B cell (primary cell): ENCODE measurements at regions not wholly inside any gene's neighbourhood (a gene's known extent, or its start where the extent isn't known, plus 50 kb on each side); places are given as distances from the start of the nearest gene placed in this dataset.

Experiments used
- ATAC-seq: fragments of 200-7000 bp; cut with Tn5 transposase; one replicate; pipeline ENCODE4 v1.10.0; 2021; ENCODE audit warnings: low read depth, mild to moderate bottlenecking, moderate number of reproducible peaks, moderate library complexity
- CTCF ChIA-PET: fragments of 350-600 bp; sonication (Branson Sonifier 250); formaldehyde crosslinking; loops from one replicate; lab custom pipeline; 2021; ENCODE audit warnings: antibody characterized with exemption, inconsistent platforms; lab: Charles Lee
- POLR2A ChIA-PET: fragments of 350-600 bp; sonication (Branson Sonifier 250); formaldehyde crosslinking; loops from one replicate; lab custom pipeline; 2021; ENCODE audit warnings: antibody characterized with exemption; lab: Charles Lee
- DNase-seq: peaks from one replicate; pipeline ENCODE4 v3.0.0; 2013
- H2AFZ ChIP-seq: 2 replicates; pipeline ENCODE4 v1.6.1; 2012; ENCODE audit warnings: mild to moderate bottlenecking, low read depth, low read length; ENCODE audit not compliant: insufficient read depth, poor library complexity, severe bottlenecking
- H3K27ac ChIP-seq, 2 donors: 1 replicate in 1 of 2; 2 replicates in 1 of 2; pipeline ENCODE4 v1.5.1; 2012 to 2013; ENCODE audit warnings: low read length in 2 of 2, mild to moderate bottlenecking in 2 of 2, moderate library complexity in 1 of 2
- H3K27me3 ChIP-seq, 4 experiments: fragments of 200-600 bp in 1 of 4; sonication (generic) in 1 of 4; replicated peaks in 1 of 4; 1 replicate in 2 of 4; 2 replicates in 2 of 4; pipeline versions ENCODE4 v1.6.1 to v1.7.0; 2013 to 2016; ENCODE audit warnings: low read length in 3 of 4, mild to moderate bottlenecking in 2 of 4, mixed read lengths in 1 of 4, moderate library complexity in 1 of 4; ENCODE audit not compliant: insufficient read depth in 4 of 4, control insufficient read depth in 3 of 4; ENCODE audit errors: control extremely low read depth in 1 of 4
- H3K36me3 ChIP-seq, 2 experiments: replicated peaks in 1 of 2; 1 replicate in 1 of 2; 2 replicates in 1 of 2; pipeline versions ENCODE4 v1.6.1 to v1.7.1; 2013; ENCODE audit warnings: low read length in 1 of 2; ENCODE audit not compliant: insufficient read depth in 2 of 2, control insufficient read depth in 1 of 2; ENCODE audit errors: control extremely low read depth in 1 of 2, extremely low read depth in 1 of 2
- H3K4me1 ChIP-seq, 2 donors: fragments of 200-600 bp in 1 of 2; sonication (generic) in 1 of 2; 1 replicate in 1 of 2; 2 replicates in 1 of 2; pipeline versions ENCODE4 v1.5.1 to v1.6.1; 2013 to 2017; ENCODE audit warnings: low read length in 2 of 2; ENCODE audit not compliant: control insufficient read depth in 2 of 2, insufficient read depth in 2 of 2
- H3K4me2 ChIP-seq: replicated peaks from 2 replicates; pipeline ENCODE3; 2012; ENCODE audit warnings: mild to moderate bottlenecking, low read depth, low read length; ENCODE audit not compliant: poor library complexity, severe bottlenecking
- H3K4me3 ChIP-seq, 5 experiments: fragments of 200-600 bp in 1 of 5; sonication (generic) in 1 of 5; 1 replicate in 3 of 5; 2 replicates in 2 of 5; pipeline versions ENCODE4 v1.5.1 to v1.7.0; 2011 to 2016; ENCODE audit warnings: low read length in 4 of 5, mild to moderate bottlenecking in 4 of 5, low read depth in 2 of 5, control low read depth in 1 of 5, moderate library complexity in 1 of 5; ENCODE audit not compliant: insufficient read depth in 1 of 5; ENCODE audit errors: control extremely low read depth in 1 of 5, extremely low read depth in 1 of 5
- H3K79me2 ChIP-seq: fragments of 200-600 bp; sonication (generic); one replicate; pipeline ENCODE4 v1.6.0; 2016; ENCODE audit warnings: low read length; ENCODE audit not compliant: control insufficient read depth, insufficient read depth
- H3K9ac ChIP-seq: fragments of 200-600 bp; sonication (generic); 2 replicates; pipeline ENCODE4 v1.6.1; 2017; ENCODE audit warnings: mild to moderate bottlenecking, low read length, moderate library complexity
- H3K9me3 ChIP-seq, 3 donors: one replicate each; pipeline versions ENCODE4 v1.6.1 to v1.7.1; 2013; ENCODE audit warnings: low read length in 2 of 3; ENCODE audit not compliant: control insufficient read depth in 2 of 3, insufficient read depth in 1 of 3; ENCODE audit errors: control extremely low read depth in 1 of 3
- H4K20me1 ChIP-seq: 2 replicates; pipeline ENCODE4 v1.6.0; 2012; ENCODE audit warnings: mild to moderate bottlenecking, low read length; ENCODE audit not compliant: insufficient read depth, control insufficient read depth, poor library complexity, severe bottlenecking
- H3K27ac Mint-ChIP-seq: one replicate; pipeline ENCODE4 v1.8.0; 2021; ENCODE audit warnings: mixed read lengths
- H3K27me3 Mint-ChIP-seq: one replicate; pipeline ENCODE4 v1.8.0; 2021; ENCODE audit warnings: mixed read lengths
- H3K4me1 Mint-ChIP-seq: one replicate; pipeline ENCODE4 v1.8.0; 2021; ENCODE audit warnings: mixed read lengths
- H3K4me3 Mint-ChIP-seq: one replicate; pipeline ENCODE4 v1.8.0; 2021; ENCODE audit warnings: mixed read lengths
- H3K9me3 Mint-ChIP-seq: one replicate; pipeline ENCODE4 v1.8.0; 2022; ENCODE audit warnings: mixed read lengths; ENCODE audit not compliant: insufficient read depth
- EZH2 ChIP-seq: IDR thresholded peaks from 2 replicates; pipeline ENCODE4 v1.6.1; 2012; ENCODE audit warnings: borderline replicate concordance, low read depth, mild to moderate bottlenecking, moderate library complexity, low read length; ENCODE audit not compliant: insufficient read depth, poor library complexity, severe bottlenecking
- WGBS: methylation state at CpG from one replicate; pipeline ENCODE4 v1.1.5; 2013; ENCODE audit warnings: missing lambda C conversion rate; ENCODE audit not compliant: insufficient coverage; 5-methylcytosine and 5-hydroxymethylcytosine counted together
- intact Hi-C: fragments of 100-400 bp; cut with micrococcal nuclease; formaldehyde crosslinking; loops from one replicate; pipeline ENCODE4 v1.10.0; 2022
- TF ChIP-seq, protein P1 (sequence below): fragments of 200-600 bp; IDR thresholded peaks from one replicate; pipeline ENCODE4 v1.8.0; 2022; ENCODE audit warnings: antibody characterized with exemption, mild to moderate bottlenecking

DNA sequence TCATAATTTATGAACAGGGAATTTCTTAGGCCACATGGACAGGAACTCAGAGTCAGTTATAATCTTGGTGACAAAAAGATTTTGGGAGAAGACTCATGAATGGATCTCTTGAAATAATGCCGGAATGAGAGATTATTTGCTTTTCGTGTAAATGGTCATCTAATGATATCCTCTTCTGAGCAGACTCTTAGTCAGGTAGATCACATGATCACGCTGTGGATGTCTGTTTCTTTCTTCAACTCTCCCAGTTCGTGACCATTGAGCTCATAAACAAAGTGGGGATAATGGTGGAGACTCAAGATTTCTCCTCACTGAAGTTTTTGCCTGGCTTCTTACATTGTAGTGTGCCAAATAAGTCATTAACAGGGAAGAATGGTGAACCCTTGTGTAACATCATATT lies 133.1 kb upstream of the CBLB start:
- POLR2A ChIA-PET, result no interaction called here
- H3K4me1 ChIP-seq, result no peaks in the 10 kb centered on the region

DNA sequence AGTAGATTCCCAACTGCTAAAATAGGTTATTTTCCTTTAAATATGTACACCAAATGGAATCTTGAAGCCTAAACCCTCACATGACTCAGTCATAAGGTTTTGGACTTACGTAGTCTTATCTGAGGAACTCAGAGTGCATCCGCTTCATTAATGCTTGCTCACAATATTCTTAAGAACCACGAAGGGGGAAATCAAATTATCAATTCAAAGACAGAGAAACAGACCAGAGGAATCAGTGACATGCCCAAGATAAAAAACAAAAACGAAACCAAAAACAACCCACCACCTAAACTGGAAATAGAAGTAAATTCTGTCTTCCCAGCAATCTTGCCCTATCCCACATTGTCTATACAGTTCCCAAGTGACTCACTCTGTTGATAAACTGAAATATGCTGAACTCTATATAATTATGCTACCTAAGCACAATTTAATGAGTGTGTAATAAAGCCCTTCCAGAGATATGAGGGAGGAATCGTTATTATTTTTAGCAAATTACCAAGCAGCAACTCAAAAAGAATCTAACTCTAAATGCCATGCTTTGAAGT lies 135.4 kb upstream of the CBLB start:
- Histone ChIP-seq H3K4me3 (no peak overlapping the region), H3K79me2 (no peaks in the 10 kb centered on the region), H3K9ac (no peak overlapping the region), H2AFZ (no peak overlapping the region), H3K27me3 (no peaks in the 10 kb centered on the region), H3K4me1 (no peaks in the 10 kb centered on the region), H3K4me2 (no peak overlapping the region), H3K9me3 (no peaks in the 10 kb centered on the region), H3K27ac (no peak overlapping the region), H3K36me3 (no peaks in the 10 kb centered on the region), H4K20me1 (no peaks in the 10 kb centered on the region)
- Mint-ChIP-seq H3K4me3 (no peak overlapping the region), H3K27ac (no peak overlapping the region), H3K27me3 (peaks cover 3% of the 10 kb centered on the region), H3K9me3 (peaks cover 2% of the 10 kb centered on the region), H3K4me1 (no peaks in the 10 kb centered on the region)
- CTCF ChIA-PET, result no interaction called here
- ATAC-seq (no peak), DNase-seq (no peak)
- WGBS, result 76% methylated on average over 3 of the region's 5 CpGs
- POLR2A ChIA-PET, result no interaction called here
- TF ChIP-seq EZH2, result no peak
- TF ChIP-seq, protein P1, sequence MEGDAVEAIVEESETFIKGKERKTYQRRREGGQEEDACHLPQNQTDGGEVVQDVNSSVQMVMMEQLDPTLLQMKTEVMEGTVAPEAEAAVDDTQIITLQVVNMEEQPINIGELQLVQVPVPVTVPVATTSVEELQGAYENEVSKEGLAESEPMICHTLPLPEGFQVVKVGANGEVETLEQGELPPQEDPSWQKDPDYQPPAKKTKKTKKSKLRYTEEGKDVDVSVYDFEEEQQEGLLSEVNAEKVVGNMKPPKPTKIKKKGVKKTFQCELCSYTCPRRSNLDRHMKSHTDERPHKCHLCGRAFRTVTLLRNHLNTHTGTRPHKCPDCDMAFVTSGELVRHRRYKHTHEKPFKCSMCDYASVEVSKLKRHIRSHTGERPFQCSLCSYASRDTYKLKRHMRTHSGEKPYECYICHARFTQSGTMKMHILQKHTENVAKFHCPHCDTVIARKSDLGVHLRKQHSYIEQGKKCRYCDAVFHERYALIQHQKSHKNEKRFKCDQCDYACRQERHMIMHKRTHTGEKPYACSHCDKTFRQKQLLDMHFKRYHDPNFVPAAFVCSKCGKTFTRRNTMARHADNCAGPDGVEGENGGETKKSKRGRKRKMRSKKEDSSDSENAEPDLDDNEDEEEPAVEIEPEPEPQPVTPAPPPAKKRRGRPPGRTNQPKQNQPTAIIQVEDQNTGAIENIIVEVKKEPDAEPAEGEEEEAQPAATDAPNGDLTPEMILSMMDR, result no peak
- intact Hi-C loops, result no loop called here

More for the DNA sequence above, 133.1 kb upstream of the CBLB start:
- ATAC-seq, result no peak
- Histone ChIP-seq H3K27me3 (no peaks in the 10 kb centered on the region), H3K9ac (no peak overlapping the region), H2AFZ (no peak overlapping the region), H3K27ac (no peak overlapping the region), H3K9me3 (peaks cover 4 to 12% (median 7%) of the 10 kb centered on the region in 3 donors), H3K79me2 (no peaks in the 10 kb centered on the region), H3K36me3 (no peaks in the 10 kb centered on the region), H3K4me2 (no peak overlapping the region), H4K20me1 (no peaks in the 10 kb centered on the region), H3K4me3 (no peak overlapping the region)
- no peak for DNase-seq
- Mint-ChIP-seq H3K9me3 (peaks cover 2% of the 10 kb centered on the region), H3K4me1 (no peaks in the 10 kb centered on the region), H3K27ac (no peak overlapping the region), H3K27me3 (no peaks in the 10 kb centered on the region), H3K4me3 (no peak overlapping the region)
- CTCF ChIA-PET, result no interaction called here
- intact Hi-C loops, result no loop called here
- TF ChIP-seq EZH2, result no peak
- TF ChIP-seq, protein P1, result no peak
- WGBS, result no CpG with 5 or more reads among the region's 4 CpGs
